ENCODE measurements at regions not wholly inside any gene's neighbourhood (a gene's known extent, or its start where the extent isn't known, plus 50 kb on each side); places are given as distances from the start of the nearest gene placed in this dataset.

- no peak overlapping the region for H3K4me3 ChIP-seq (ENCODE audit: low read depth, low read length)
- DNase-seq (ENCODE audit: low read depth) = no peak
- no peak for TF ChIP-seq CTCF (conservative IDR thresholded peaks at IDR 0.05; ENCODE audit: low read depth, low read length)
Observed at GRCh38 chr7:130831322-130831721, 97.3 kb upstream of the KLF14 start.

GRCh38 chr7:130831817-130832481 lies 97.9 kb upstream of the KLF14 start:
- DNase-seq (ENCODE audit: low read depth) = no peak
- no peak overlapping the region for H3K4me3 ChIP-seq (ENCODE audit: low read depth, low read length)
- TF ChIP-seq CTCF (conservative IDR thresholded peaks at IDR 0.05; ENCODE audit: low read depth, low read length) = peak; percentile 74

- TF ChIP-seq CTCF (conservative IDR thresholded peaks at IDR 0.05; ENCODE audit: low read depth, low read length) = no peak
- no peak overlapping the region for H3K4me3 ChIP-seq (ENCODE audit: low read depth, low read length)
- DNase-seq (ENCODE audit: low read depth) = peak; percentile 59
Observed at GRCh38 chr7:130838738-130839137, 104.7 kb upstream of the KLF14 start.

GRCh38 chr7:130840599-130840998 lies 106.6 kb upstream of the KLF14 start:
- H3K4me3 ChIP-seq (ENCODE audit: low read depth, low read length) = no peak overlapping the region
- no peak for TF ChIP-seq CTCF (conservative IDR thresholded peaks at IDR 0.05; ENCODE audit: low read depth, low read length)
- no peak for DNase-seq (ENCODE audit: low read depth)

GRCh38 chr7:130841416-130841815 lies 107.4 kb upstream of the KLF14 start:
- DNase-seq (ENCODE audit: low read depth) = no peak
- no peak overlapping the region for H3K4me3 ChIP-seq (ENCODE audit: low read depth, low read length)
- TF ChIP-seq CTCF (conservative IDR thresholded peaks at IDR 0.05; ENCODE audit: low read depth, low read length) = no peak

DNA sequence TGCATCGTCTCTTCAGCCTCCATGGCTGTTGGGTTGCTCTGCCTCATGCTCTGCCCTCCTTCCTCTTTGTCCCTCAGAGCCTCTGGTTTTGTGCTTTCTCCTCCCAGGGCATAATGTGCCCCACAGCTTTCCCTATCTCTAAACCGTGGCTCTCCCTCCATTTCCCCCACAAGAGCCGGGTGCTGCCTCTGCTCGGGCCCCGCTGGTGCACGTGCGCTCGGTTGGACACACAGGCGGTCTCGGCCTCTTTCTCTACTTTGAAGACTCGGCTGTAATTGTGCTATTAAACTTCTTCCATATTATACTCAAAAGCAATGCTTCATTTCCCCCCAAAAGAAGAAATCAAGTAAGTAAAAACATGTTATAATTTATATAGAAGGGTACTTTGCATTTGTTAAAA lies 109.7 kb upstream of the KLF14 start:
- no peak for DNase-seq (ENCODE audit: low read depth)
- H3K4me3 ChIP-seq (ENCODE audit: low read depth, low read length) = no peak overlapping the region
- no peak for TF ChIP-seq CTCF (conservative IDR thresholded peaks at IDR 0.05; ENCODE audit: low read depth, low read length)

All from epithelial cell of proximal tubule (primary cell).